Astrocyte (in vitro differentiated cells and primary cell): ENCODE measurements at regions not wholly inside any gene's neighbourhood (a gene's known extent, or its start where the extent isn't known, plus 50 kb on each side); places are given as distances from the start of the nearest gene placed in this dataset.

Experiments
- CTCF ChIP-seq: IDR thresholded peaks from 2 replicates; pipeline ENCODE4 v1.5.1; 2011; ENCODE audit warnings: low read depth, mild to moderate bottlenecking, inconsistent platforms, low read length, moderate library complexity; ENCODE audit not compliant: insufficient read depth
- EZH2 ChIP-seq: IDR thresholded peaks from 2 replicates; pipeline ENCODE4 v1.6.1; 2012; ENCODE audit warnings: mild to moderate bottlenecking, low read length, inconsistent platforms; ENCODE audit not compliant: insufficient read depth

- TF ChIP-seq CTCF = no peak
- no peak for TF ChIP-seq EZH2
Measured at GRCh38 chr13:100853434-100853833, 178.8 kb upstream of the TMTC4 start.
